ENCODE measurements at regions not wholly inside any gene's neighbourhood (a gene's known extent, or its start where the extent isn't known, plus 50 kb on each side); places are given as distances from the start of the nearest gene placed in this dataset.

DNA sequence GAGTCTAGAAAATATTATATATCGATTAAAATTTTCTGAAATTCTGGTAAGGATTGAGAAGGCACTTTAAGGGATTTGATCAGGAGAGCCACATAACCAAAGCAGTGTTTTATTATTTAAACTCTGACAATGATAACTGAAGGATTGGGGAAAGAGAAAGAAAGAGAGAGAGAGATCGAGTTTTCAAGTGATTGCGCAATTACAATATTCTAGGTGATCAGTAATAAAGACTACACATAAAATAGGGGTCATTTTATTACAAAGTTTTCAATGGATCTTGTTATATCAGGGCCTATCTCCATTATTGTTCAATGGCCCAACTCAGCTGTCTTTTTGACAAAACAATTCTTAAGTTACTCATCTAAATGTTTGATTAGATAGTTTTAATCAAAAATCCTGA, 541.5 kb upstream of the ZWINT start:
- H3K27me3 Mint-ChIP-seq = no peaks in the 10 kb centered on the region
- no peaks in the 10 kb centered on the region for H3K36me3 Mint-ChIP-seq (ENCODE audit: low read depth)
- TF ChIP-seq, protein P1, sequence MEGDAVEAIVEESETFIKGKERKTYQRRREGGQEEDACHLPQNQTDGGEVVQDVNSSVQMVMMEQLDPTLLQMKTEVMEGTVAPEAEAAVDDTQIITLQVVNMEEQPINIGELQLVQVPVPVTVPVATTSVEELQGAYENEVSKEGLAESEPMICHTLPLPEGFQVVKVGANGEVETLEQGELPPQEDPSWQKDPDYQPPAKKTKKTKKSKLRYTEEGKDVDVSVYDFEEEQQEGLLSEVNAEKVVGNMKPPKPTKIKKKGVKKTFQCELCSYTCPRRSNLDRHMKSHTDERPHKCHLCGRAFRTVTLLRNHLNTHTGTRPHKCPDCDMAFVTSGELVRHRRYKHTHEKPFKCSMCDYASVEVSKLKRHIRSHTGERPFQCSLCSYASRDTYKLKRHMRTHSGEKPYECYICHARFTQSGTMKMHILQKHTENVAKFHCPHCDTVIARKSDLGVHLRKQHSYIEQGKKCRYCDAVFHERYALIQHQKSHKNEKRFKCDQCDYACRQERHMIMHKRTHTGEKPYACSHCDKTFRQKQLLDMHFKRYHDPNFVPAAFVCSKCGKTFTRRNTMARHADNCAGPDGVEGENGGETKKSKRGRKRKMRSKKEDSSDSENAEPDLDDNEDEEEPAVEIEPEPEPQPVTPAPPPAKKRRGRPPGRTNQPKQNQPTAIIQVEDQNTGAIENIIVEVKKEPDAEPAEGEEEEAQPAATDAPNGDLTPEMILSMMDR (IDR thresholded peaks at IDR 0.05) = no peak
- no peak overlapping the region for H3K27ac Mint-ChIP-seq
- H3K9me3 Mint-ChIP-seq = peaks cover 7% of the 10 kb centered on the region
- no peak for DNase-seq
- intact Hi-C loops (cut with micrococcal nuclease) = no loop called here
- ATAC-seq = no peak
- CTCF ChIA-PET = no interaction called here
- no peak overlapping the region for H3K4me3 Mint-ChIP-seq
- H3K4me1 Mint-ChIP-seq (ENCODE audit: low read depth) = no peaks in the 10 kb centered on the region
- POLR2A ChIA-PET = interaction anchor here (0.6 kb wide), 1 partner anchor 35 kb away, joined by 4 read pairs; no protein-coding TSS in a partner anchor

DNA sequence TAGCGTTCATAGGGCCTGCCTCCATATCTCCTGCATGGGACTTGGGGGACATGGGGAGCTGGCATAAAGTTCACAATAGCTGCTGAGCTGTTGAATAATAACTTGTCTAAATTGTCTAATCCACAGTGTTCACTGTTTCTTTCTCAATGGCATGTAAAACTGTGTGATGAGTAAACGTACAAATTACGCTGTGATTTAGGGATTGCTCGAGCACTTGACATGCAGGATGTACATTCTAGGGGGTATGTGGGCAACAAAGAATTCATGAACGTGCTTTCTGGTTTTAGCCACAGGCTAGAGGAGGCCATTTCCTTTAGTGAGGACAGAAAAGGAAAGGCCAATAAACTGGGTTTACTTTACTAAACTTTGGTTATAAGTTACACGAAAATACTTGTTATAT, 534.2 kb upstream of the ZWINT start:
- Mint-ChIP-seq H3K36me3 (ENCODE audit: low read depth) (no peaks in the 10 kb centered on the region), H3K4me1 (ENCODE audit: low read depth) (no peaks in the 10 kb centered on the region), H3K4me3 (no peak overlapping the region), H3K9me3 (peaks cover 9% of the 10 kb centered on the region), H3K27me3 (no peaks in the 10 kb centered on the region), H3K27ac (no peak overlapping the region)
- TF ChIP-seq, protein P1 (IDR thresholded peaks at IDR 0.05) = no peak
- POLR2A ChIA-PET = no interaction called here
- DNase-seq (no peak), ATAC-seq (no peak)
- CTCF ChIA-PET = no interaction called here
- intact Hi-C loops (cut with micrococcal nuclease) = no loop called here

- DNase-seq (no peak), ATAC-seq (no peak)
- H3K27ac Mint-ChIP-seq = no peak overlapping the region
- no peak overlapping the region for H3K4me3 Mint-ChIP-seq
- no peaks in the 10 kb centered on the region for H3K27me3 Mint-ChIP-seq
- no peaks in the 10 kb centered on the region for H3K4me1 Mint-ChIP-seq (ENCODE audit: low read depth)
- intact Hi-C loops (cut with micrococcal nuclease) = no loop called here
- TF ChIP-seq, protein P1 (IDR thresholded peaks at IDR 0.05) = no peak
- H3K9me3 Mint-ChIP-seq = peaks cover 2% of the 10 kb centered on the region
- no peaks in the 10 kb centered on the region for H3K36me3 Mint-ChIP-seq (ENCODE audit: low read depth)
- CTCF ChIA-PET = no interaction called here
- POLR2A ChIA-PET = no interaction called here
Measured at GRCh38 chr10:56881218-56881617, 520.2 kb upstream of the ZWINT start.

DNA sequence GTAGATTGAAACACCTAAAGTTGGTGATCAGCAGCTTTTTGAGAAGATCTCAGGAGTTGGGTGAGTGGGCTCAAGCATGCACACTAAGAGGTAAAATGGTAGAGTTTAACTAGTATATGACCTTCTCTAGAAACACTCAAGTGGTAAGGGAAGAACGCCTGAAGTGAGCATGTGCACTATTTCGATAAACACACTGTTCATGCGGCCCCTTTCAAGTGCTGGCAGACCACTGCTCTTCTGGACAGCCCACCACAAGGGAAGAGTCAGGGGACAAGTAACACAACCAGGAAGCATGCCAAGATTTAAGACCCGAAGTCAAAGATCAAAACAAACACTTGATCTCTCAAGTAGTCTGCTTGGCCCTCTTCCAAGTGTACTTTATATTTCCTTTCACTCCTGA, 519.5 kb upstream of the ZWINT start:
- Mint-ChIP-seq H3K27me3 (no peaks in the 10 kb centered on the region), H3K36me3 (ENCODE audit: low read depth) (no peaks in the 10 kb centered on the region), H3K4me3 (no peak overlapping the region), H3K4me1 (ENCODE audit: low read depth) (no peaks in the 10 kb centered on the region), H3K27ac (no peak overlapping the region), H3K9me3 (peaks cover 2% of the 10 kb centered on the region)
- DNase-seq = no peak
- ATAC-seq = no peak
- TF ChIP-seq, protein P1 (IDR thresholded peaks at IDR 0.05) = no peak
- intact Hi-C loops (cut with micrococcal nuclease) = no loop called here
- CTCF ChIA-PET = no interaction called here
- POLR2A ChIA-PET = no interaction called here

- H3K27ac Mint-ChIP-seq = no peak overlapping the region
- TF ChIP-seq, protein P1 (IDR thresholded peaks at IDR 0.05) = no peak
- no peaks in the 10 kb centered on the region for H3K4me1 Mint-ChIP-seq (ENCODE audit: low read depth)
- H3K27me3 Mint-ChIP-seq = no peaks in the 10 kb centered on the region
- DNase-seq (no peak), ATAC-seq (no peak)
- POLR2A ChIA-PET = no interaction called here
- H3K4me3 Mint-ChIP-seq = no peak overlapping the region
- H3K36me3 Mint-ChIP-seq (ENCODE audit: low read depth) = no peaks in the 10 kb centered on the region
- peaks cover 3% of the 10 kb centered on the region for H3K9me3 Mint-ChIP-seq
- intact Hi-C loops (cut with micrococcal nuclease) = no loop called here
- CTCF ChIA-PET = no interaction called here
Measured at GRCh38 chr10:56874950-56875349, 513.9 kb upstream of the ZWINT start.

All from activated CD8-positive, alpha-beta T cell treated with anti-CD3 and anti-CD28 coated beads for 36 hours (primary cell).